Coronary artery (tissue), 2 donors: ENCODE measurements at regions not wholly inside any gene's neighbourhood (a gene's known extent, or its start where the extent isn't known, plus 50 kb on each side); places are given as distances from the start of the nearest gene placed in this dataset.
"Not testable (repeated sequence)": the region's sequence is repeated elsewhere in the genome, so short reads cannot be mapped to it uniquely, and the experiment has no call there.

ENCODE experiments used
- DNase-seq: peaks from one replicate; pipeline ENCODE4 v3.0.0-alpha.2; 2017; ENCODE audit warnings: low spot score
- H3K27ac ChIP-seq, 2 donors: fragments of 200-600 bp; sonication (generic); one replicate each; pipeline ENCODE4 v1.5.1; 2016 to 2019
- H3K4me3 ChIP-seq: fragments of 200-600 bp; sonication (generic); 2 replicates; pipeline ENCODE4 v1.5.1; 2016; ENCODE audit warnings: mild to moderate bottlenecking, moderate library complexity
- TF ChIP-seq, protein P1 (sequence below): fragments of 200-600 bp; sonication (generic); IDR thresholded peaks from one replicate; pipeline ENCODE4 v1.5.1; 2019; ENCODE audit warnings: antibody characterized with exemption

DNA sequence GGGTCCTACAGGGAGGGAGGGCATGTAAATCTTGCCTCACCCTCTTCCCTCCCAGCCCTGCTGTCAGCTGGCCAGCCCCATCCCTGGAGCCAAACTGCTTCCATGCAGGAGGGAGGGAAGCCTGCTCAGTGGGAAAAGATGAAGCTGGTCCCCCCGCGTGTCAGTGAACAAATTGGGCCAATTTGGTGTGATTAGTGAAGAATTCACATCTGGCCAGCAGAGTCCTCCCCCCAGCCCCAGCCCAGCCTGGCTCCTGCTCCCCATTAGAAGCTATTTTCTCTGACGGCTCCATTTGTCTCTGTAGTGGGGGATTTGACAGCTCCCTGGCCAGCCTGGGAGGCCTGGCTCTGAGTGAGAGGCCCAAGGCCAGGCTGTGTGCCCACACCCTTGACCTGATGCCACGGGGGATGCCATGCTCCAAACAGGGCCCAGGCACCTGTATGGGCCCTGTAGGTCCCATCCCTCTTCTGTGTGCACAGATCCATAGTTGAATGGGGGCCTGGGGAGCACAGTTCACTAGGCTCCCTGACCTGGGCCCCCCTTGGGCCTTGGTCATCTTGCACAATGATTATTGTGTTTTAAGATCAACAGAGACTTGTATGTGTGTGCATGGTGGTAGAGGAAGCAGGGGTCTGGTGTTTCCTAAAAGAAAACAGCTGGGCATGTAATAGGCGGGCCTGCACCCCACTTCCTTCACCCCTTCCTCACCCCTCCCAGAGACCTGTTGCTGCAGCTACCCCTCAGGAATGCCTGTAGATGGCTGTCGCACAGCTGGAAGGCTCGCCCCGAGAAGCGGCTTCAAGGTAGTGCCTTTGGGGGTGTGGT, 50.7 kb upstream of the TAC4 start:
- Histone ChIP-seq H3K27ac (no peak overlapping the region), H3K4me3 (no peak overlapping the region)
- TF ChIP-seq, protein P1, sequence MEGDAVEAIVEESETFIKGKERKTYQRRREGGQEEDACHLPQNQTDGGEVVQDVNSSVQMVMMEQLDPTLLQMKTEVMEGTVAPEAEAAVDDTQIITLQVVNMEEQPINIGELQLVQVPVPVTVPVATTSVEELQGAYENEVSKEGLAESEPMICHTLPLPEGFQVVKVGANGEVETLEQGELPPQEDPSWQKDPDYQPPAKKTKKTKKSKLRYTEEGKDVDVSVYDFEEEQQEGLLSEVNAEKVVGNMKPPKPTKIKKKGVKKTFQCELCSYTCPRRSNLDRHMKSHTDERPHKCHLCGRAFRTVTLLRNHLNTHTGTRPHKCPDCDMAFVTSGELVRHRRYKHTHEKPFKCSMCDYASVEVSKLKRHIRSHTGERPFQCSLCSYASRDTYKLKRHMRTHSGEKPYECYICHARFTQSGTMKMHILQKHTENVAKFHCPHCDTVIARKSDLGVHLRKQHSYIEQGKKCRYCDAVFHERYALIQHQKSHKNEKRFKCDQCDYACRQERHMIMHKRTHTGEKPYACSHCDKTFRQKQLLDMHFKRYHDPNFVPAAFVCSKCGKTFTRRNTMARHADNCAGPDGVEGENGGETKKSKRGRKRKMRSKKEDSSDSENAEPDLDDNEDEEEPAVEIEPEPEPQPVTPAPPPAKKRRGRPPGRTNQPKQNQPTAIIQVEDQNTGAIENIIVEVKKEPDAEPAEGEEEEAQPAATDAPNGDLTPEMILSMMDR, result no peak
- DNase-seq, result no peak

DNA sequence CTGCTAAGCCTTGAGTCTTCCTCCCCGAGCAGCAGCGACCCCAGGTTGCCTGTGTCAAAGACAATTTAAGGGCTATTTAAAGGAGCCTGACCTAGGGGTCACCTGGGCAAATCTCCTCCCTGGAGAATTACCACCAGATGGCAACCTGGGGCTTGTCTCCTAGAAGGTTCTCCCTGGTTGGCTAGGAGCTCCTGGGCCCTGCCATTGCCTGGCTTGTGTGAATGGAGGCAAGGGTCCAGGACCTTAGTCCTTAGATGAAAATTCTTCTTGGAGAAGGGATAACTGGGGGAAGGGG, 51.3 kb upstream of the TAC4 start:
- no peak for DNase-seq
- H3K4me3 ChIP-seq, result no peak overlapping the region
- H3K27ac ChIP-seq, result no peak overlapping the region
- TF ChIP-seq, protein P1, result no peak

DNA sequence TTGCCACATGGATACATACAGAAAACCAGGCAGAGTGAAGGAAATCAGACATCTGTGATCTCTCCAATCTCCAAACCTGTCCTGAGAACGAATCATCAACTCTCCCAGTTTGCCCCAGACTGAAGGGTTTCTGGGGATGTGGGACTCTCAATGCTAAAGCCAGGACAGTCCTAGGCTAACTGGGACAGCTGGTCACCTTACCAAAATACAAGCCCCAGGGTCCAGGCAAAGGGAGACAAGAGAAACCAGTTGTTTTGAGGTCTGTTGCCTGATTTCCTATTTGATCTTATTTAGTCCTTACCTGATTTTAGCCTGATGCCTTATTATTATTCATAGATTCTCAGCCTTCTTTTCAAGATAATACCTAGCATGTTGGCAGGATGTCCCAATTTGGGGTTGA, 51.7 kb upstream of the TAC4 start:
- TF ChIP-seq, protein P1, result no peak
- no peak for DNase-seq
- Histone ChIP-seq H3K27ac (no peak overlapping the region), H3K4me3 (no peak overlapping the region)

DNA sequence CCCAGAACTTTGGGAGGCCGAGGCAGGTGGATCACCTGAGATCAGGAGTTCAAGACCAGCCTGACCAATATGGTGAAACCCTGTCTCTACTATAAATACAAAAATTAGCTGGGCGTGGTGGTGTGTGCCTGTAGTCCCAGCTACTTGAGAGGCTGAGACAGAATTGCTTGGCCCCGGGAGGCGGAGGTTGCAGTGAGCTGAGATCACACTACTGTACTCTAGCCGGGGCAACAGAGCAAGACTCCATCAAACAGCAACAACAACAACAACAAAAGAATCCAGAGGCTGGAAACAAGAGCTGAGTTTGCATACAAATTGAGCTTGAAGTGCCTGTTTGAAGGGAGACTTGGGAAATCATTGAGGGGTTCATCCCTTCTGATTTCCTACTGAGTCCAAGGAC, 52.9 kb upstream of the TAC4 start:
- not testable (repeated sequence) for H3K27ac ChIP-seq, H3K4me3 ChIP-seq, DNase-seq

DNA sequence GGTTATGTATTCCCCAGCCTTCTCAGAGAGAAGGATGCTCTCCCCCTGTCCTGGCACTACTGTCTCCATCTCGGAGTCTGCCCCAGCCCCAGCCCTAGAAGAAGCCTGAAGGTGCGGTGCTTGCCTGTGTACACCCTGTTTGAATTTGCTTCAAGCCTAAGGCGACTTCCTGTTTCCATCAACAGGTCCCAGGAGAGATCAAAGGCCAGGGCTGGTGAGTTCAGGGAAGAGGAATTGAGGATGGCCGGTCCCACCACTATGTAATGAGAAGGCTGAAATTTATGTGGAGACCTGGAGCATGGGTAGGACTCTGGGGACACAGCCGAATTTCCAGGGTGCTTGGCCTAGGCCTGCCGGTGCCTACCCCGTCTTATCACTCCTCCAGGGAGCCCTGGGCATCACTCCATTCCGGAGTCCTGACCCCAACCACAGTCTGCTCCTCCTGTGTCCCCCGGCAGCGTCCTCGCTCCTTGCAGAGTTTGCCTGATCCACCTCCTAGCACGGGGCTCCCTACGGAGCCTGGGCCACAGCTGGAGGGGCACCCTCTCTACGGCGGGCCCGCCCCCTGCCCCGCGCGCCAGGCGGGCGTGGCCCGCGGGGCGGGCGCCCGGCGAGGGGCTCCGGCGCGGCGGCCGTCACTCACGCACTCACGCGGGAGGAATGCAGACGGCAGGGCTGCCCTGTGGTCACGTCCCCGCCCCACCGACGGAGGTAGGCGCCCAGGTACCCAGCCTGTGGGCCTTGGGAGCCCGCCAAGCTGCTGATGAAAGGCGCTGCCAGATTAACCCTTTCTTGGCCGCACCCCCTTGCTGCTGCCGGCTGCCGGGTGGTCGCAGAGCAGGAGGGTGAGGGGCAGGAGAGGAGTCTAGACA, 53.8 kb upstream of the TAC4 start:
- DNase-seq, result no peak
- TF ChIP-seq, protein P1, result no peak
- peak overlapping the region; percentile 43 for H3K4me3 ChIP-seq
- no peak overlapping the region for H3K27ac ChIP-seq

DNA sequence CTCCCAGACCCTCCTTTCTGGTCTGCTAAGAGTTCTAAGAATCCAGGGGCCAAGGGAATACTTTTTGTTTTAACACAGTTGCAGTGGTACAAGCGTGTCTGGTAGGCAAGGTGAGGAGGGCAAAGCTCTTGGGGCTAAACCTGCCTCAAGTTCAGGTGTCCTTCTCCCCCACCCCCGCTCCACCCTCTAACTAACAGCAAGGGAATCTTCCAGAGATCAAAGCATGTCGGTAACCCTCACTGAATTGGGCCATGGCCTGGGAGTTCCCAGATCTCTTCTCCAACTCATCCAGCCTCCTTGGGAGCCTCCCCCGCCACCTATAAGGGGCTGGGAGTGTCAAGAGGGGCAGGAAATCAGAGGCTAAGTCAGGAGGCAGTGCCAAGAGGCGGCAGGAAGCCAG, 55.7 kb upstream of the TAC4 start:
- DNase-seq, result no peak
- no peak overlapping the region for H3K27ac ChIP-seq
- TF ChIP-seq, protein P1, result no peak
- H3K4me3 ChIP-seq, result no peak overlapping the region

DNA sequence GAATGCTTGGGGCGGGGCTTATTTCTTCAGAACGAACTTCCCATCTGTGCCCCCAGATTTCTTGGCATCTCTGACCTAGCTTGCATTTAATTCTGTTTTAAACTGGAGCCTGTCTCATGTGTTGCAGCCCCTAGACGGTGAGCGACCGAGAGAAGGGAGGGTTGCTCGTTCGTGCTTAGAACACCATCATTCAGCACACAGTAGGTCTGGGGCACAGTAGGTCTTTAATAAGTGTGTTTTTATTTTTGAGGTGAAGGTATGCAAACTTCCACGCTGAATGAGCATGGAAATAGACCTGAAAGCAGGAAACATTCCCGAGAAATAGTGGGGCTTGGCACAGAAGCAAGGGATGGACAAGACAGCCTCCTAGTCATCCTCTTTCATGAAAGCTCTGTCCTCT, 57.0 kb upstream of the TAC4 start:
- no peak for DNase-seq
- Histone ChIP-seq H3K27ac (no peak overlapping the region), H3K4me3 (no peak overlapping the region)
- TF ChIP-seq, protein P1, result no peak
